NCI-H2196 treated with DMSO at 0.1 percent for 48 hours (cell line): ENCODE measurements at regions not wholly inside any gene's neighbourhood (a gene's known extent, or its start where the extent isn't known, plus 50 kb on each side); places are given as distances from the start of the nearest gene placed in this dataset.
"Not testable (repeated sequence)": the region's sequence is repeated elsewhere in the genome, so short reads cannot be mapped to it uniquely, and the experiment has no call there.

ENCODE experiments used
- DNase-seq: peaks from one replicate; lab custom pipeline; 2025; ENCODE audit not compliant: unreplicated experiment; lab: John Stamatoyannopoulos, UW

DNA sequence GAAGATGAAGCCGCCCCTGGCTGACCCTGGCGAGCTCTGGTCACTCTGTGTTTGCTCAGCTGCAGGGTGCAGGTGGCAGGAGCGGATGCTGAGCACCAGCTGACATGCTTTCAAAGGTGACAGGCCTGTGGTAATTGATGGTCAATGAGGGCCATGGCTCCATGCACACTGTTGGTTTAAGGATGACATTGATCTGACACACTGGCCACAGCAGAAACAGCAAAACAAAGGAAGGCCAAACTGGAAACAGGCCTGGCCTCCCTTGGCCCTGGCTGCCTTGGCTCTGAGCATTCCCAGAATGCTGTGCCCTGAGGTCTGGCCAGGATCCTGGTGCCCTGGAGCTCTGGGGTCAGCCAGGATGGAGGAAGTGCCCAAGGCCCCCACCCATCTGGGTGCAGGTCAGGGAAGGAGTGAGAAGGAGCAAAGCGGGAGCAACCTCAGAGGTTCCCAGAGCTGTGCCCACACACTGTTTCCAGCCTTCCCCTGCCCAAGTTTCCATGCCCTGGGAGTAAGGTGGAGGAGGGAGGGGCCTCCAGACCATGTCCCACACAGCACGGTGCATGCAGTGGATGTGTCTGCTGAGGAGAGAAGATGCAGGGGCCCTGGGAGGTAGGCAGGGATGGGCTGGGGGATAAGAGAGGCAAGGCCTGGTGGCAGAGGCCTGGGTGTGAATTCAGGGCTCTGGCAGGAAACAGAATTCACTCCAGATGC lies 302.2 kb downstream of the RPS24 start:
- DNase-seq, result peak; percentile 54

- DNase-seq, result no peak
Observed at GRCh38 chr10:78336402-78336791, 302.7 kb downstream of the RPS24 start.

DNA sequence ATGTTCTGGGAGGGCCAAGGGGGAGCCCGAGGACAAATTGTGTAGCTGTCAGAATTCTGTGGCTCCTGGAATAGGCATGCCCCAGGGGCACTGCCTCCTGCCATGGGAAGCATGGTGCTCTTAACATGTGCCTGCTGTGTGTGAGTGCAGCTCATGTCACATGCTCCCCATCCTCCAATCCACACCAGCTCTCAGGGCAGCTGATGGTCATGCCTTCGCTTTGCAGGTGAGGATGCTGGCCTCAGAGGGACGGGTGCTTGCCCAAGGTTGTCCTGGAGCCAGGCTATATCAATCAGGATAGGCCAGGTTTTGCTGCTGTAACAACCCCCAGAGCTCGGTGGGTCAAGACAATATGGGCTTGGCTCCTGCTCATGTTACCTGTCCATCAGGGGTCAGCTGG lies 303.4 kb downstream of the RPS24 start:
- DNase-seq, result no peak

DNA sequence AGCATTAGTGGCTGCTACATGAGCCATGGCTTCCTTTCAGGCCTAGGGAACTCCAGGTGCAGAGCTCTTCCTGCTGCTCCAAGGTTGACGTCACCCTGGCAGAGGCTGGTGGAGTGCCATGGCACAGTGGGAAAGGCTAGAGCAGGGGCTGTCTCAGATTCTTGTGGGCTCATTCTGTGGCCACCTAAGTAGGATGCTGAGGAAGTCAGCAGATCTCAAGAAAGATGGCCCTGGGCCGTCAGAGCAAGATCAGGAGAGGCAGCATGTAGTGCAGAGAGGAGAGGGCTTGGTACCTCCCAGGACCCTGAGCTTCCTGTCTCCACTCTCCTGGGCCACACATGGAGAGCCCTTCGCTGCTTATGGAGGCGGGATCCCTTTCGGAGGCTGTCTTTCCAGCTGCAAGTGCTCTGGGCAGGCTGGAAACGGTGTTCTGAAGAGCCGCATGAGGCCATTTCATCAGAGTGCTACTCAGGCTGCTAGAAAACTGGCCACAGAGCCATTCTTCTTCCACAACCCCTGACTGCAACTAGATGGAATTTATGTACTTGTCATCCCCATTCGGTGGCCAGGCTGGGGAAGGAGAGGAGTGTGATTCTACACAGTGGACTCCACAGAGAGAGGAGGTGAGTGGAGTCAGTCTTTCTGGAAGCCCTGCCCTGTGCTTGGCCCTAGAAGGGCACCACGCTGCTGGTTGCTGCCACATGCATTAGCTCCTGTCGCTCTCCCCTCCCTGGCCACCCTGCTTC lies 304.2 kb downstream of the RPS24 start:
- DNase-seq, result no peak

DNA sequence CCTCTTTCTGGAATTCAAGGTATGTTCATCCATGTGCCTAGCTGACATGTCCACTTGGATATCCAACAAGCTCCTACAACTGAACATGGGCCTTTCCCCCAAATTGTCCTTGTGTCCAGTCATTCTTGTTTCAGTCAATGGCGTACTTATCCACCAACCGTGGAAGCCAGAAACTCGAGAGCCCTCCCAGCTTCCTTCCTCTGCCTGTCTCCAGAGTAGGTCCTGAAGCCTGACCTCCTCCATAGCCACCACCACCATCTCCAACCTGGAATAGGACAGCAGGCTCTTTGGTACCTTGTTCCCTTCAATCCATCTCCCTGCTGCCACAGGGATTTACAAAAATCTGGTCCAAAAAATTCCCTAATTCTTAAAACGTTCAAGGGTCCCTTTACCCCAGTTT lies 305.1 kb downstream of the RPS24 start:
- DNase-seq, result no peak

DNA sequence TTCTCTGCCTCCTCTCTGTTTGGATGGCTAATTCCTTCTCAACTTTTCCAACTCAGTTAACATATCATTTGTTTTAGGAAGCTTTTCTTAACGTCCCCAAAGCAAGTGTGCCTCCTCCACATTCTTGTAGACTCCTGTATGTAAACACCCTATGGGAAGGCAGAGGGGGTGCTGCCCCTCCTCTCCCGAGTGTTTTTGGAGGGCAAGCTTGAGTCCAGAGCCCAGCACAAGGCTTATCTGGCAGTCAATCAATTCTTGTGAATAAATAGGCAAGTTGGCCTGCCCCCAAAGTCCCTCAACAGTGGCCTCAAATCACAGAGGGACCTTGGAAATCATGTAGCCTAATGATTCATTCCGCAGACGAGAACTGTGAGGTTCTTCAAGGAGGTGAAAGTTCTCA lies 305.6 kb downstream of the RPS24 start:
- no peak for DNase-seq

DNA sequence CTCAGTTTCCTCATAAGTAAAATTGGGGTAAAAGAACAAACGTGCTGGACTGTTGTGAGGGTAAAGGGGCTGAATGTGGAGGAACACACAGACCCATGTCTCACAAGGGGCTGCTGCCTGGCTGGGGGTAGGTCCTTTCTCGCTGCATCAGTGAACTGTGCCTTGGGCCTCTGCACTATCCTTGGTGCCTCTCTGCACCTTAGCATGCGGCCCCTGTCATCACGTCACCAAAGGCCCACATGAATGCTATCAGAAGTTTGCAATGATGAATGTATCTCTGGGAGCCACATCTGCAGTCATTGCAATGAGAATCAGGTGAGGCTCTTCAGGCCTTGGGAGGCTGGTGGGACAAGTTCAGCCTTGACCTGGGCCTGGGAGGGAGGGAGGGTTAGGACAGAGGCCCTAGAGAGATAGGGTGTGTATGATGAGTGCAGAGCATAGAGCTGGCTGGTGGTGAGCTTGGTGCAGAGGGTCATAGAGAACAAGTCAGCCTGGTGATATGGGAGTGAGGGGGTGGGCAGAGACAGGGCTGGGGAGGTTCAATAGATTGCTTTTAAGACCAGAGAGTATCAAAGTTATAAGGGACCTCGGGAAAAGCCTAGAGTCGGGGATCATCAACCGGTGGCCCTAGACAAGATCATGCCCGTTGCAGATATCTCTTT lies 308.4 kb downstream of the RPS24 start:
- DNase-seq, result no peak

- DNase-seq, result no peak
Observed at GRCh38 chr10:78342827-78343653, 309.4 kb downstream of the RPS24 start.

GRCh38 chr10:78344257-78344656 lies 310.6 kb downstream of the RPS24 start:
- not testable (repeated sequence) for DNase-seq

- DNase-seq, result not testable (repeated sequence)
Observed at GRCh38 chr10:78345515-78345914, 311.9 kb downstream of the RPS24 start.

DNA sequence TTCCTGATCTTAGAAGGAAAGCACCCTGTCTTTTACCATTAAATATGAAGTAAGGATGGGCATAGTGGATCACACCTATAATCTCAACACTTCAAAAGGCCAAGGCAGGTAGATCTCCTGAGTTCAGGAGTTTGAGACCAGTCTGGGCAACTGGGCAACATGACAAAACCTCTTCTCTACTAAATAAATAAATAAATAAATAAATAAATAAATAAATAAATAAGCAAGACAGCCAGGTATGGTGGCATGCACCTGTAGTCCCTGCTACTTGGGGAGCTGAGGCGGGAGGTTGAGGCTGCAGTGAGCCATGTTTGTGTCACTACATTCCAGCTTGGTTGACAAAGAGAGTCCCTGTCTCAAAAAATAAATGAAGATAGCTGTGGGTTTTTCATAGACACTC lies 313.1 kb downstream of the RPS24 start:
- no peak for DNase-seq

GRCh38 chr10:78348411-78349164 lies 314.9 kb downstream of the RPS24 start:
- no peak for DNase-seq

DNA sequence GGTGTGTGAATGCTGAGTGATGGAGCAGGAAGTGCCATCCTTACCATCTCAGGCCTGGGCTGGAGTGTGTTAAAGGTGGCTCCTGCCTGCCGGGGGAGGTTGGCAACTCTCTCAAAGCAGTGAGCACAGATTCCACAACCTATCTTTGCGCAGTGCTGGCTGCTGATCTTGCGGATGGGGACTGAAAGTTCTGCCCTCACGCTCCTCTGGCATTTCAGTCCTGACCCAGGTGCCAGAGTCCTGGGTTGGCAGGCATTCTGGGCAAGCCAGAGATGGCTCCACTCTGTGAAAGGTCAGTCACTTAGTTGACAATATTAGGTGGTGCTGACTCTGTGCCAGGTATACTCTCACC lies 315.5 kb downstream of the RPS24 start:
- DNase-seq, result no peak

GRCh38 chr10:78349911-78350663 lies 316.4 kb downstream of the RPS24 start:
- DNase-seq, result no peak

DNA sequence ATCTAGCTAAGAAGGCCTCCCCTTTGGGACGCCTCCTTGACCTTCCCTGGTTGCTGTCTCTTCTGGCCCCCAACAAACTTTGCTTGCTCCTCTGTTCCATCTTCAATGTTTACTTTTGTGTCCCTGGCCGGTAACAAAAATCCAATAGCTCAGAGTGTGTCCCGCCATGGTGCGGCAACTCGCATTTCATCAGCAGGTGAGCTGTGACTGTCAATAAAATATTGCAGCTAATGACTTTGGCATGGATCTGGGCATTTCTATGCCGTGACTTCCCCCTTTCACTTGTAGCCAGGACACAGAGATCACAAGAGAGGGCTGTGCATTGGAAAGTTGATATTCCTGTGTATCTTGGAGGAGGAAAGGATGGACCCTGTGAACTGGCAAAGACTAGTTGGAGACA lies 317.6 kb downstream of the RPS24 start:
- no peak for DNase-seq

- DNase-seq, result no peak
Observed at GRCh38 chr10:78351809-78352208, 318.1 kb downstream of the RPS24 start.

DNA sequence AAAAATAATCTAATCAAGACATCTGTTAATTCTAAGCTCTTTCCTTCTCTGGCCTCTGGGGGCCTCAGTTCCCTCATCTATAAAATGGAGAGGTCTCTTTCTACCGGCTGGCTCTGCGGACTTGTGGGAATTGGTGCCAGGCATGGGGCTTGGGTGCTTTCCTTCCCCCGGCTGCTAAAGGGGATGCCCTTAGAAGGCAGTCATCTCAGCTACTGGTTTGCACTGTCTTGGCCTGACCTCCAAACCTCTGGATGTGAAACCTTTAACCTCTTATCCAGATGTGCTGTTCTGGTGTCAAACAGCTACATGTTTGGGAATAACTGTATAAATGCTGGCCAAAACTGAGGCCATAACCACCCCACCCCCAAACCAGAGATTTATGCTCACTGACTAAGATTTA lies 320.0 kb downstream of the RPS24 start:
- DNase-seq, result no peak

DNA sequence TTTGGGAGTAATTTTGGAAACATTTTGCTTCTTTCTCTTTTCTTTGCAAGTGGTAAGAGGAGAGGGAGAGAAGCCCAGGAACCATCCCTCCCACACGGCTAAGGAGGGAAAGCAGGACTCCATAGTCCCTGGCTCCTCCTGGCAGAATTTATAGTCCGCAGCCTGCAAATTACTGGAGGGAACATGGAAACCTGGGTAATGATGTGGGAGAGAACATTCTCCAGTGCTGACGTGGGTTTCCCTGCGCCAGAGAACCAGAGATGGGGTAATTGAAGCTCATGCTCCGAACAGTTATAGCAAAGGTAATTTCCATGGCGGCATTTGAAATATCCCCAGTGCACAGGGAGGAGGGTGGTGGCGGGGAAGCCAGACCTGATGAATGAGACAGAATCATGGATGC lies 320.4 kb downstream of the RPS24 start:
- no peak for DNase-seq

GRCh38 chr10:78356291-78356900 lies 322.7 kb downstream of the RPS24 start:
- no peak for DNase-seq
